ENCODE measurements at regions not wholly inside any gene's neighbourhood (a gene's known extent, or its start where the extent isn't known, plus 50 kb on each side); places are given as distances from the start of the nearest gene placed in this dataset.

DNA sequence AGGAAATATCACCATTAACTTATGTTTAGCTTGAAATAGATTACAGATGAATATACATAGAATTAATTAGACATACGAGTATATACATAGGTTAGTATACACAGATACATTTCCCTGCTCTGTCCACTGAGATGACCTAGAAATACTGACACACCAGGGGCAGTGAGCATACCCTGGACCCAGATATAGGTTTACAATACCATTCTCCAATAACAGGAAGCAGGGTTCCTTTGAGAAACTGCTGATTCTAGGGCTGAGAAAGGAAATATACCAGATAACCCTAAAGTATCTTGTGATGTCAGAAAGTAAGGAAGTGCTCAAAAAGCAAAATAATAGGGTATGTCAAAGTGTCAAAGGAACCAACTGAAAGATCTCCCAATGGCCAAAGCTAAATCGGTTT is 322.5 kb downstream of the HAO1 start (continued):
- TF ChIP-seq BORCS8-MEF2B (CRISPR knock-in tag; IDR thresholded peaks at IDR 0.05) (no peak), ZNF350 (CRISPR knock-in tag; IDR thresholded peaks at IDR 0.05; ENCODE audit: borderline replicate concordance, low read depth) (no peak), ZNF530 (CRISPR knock-in tag; IDR thresholded peaks at IDR 0.05; ENCODE audit: low read depth) (no peak)

DNA sequence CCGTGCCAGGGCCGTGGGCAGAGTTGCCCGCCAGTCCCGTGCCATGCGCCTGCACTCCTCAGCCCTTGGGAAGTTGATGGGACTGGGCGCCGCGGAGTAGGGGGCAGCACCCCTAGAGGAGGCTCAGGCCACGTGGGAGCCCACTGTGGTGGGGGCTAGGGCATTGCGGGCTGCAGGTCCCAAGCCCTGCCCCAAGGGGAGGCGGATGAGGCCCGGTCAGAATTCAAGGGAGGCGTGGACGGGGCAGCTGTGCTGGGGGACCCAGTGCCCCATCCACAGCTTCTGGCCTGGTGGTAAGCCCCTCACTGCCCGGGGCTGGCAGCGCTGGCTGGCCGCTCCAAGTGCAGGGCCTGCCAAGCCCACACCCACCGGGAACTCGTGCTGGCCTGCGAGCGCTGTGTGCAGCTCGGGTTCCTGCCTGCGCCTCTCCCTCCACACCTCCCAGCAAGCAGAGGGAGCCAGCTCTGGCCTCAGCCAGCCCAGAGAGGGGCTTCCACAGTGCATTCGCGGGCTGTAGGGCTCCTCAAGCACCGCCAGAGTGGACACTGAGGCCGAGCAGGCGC is 317.8 kb downstream of the HAO1 start:
- FAIRE-seq, result no peak
- Histone ChIP-seq H3K36me3 (replicated peaks in 1 of 2; ENCODE audit: control insufficient read depth in 1 of 2, insufficient read depth in 2 of 2, low read length in 2 of 2) (no peaks in the 10 kb centered on the region), H3K9ac (ENCODE audit: insufficient read depth, low read depth, low read length) (no peak overlapping the region), H3K79me2 (ENCODE audit: insufficient read depth, low read length) (no peaks in the 10 kb centered on the region), H3K4me1 (ENCODE audit: insufficient read depth, low read length) (no peaks in the 10 kb centered on the region), H3K27me3 (ENCODE audit: control insufficient read depth in 1 of 2, insufficient read depth in 2 of 2, low read length in 2 of 2) (no peaks in the 10 kb centered on the region), H3K27ac (ENCODE audit: extremely low read length, insufficient read depth, low read length) (no peak overlapping the region), H3K4me3 (replicated peaks in 1 of 3; ENCODE audit: insufficient read depth in 1 of 3, low read depth in 2 of 3, low read length in 3 of 3) (no peak overlapping the region), H3K4me2 (ENCODE audit: low read depth, low read length) (no peak overlapping the region), H2AFZ (ENCODE audit: low read length) (no peak overlapping the region), H3K9me3 (ENCODE audit: low read length) (no peaks in the 10 kb centered on the region), H4K20me1 (ENCODE audit: insufficient read depth, low read length) (no peaks in the 10 kb centered on the region)
- no TSS peak for BruUV-seq (replicated peaks)
- ATAC-seq, result peak; percentile 31; the same call in 2 of the 3 replicates
- intact Hi-C loops (cut with micrococcal nuclease; ENCODE audit: unreplicated experiment), result no loop called here
- ChIA-PET CTCF (ENCODE audit: low intra/inter-chr PET ratio, low total read pairs) (no interaction called here), POLR2A (no interaction called here)
- in situ Hi-C loops (cut with HindIII; ENCODE audit: extremely low pct_ligation_motif_present, low pct_unique_long_range_greater_than_20kb), result no loop called here
- 59% methylated on average over 22 of the region's 28 CpGs for WGBS (ENCODE audit: low lambda C conversion rate)
- no peak for DNase-seq (ENCODE audit: low spot score)
- TF ChIP-seq, protein P1, sequence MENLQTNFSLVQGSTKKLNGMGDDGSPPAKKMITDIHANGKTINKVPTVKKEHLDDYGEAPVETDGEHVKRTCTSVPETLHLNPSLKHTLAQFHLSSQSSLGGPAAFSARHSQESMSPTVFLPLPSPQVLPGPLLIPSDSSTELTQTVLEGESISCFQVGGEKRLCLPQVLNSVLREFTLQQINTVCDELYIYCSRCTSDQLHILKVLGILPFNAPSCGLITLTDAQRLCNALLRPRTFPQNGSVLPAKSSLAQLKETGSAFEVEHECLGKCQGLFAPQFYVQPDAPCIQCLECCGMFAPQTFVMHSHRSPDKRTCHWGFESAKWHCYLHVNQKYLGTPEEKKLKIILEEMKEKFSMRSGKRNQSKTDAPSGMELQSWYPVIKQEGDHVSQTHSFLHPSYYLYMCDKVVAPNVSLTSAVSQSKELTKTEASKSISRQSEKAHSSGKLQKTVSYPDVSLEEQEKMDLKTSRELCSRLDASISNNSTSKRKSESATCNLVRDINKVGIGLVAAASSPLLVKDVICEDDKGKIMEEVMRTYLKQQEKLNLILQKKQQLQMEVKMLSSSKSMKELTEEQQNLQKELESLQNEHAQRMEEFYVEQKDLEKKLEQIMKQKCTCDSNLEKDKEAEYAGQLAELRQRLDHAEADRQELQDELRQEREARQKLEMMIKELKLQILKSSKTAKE (CRISPR knock-in tag; IDR thresholded peaks at IDR 0.05; ENCODE audit: borderline replicate concordance), result no peak
- TF ChIP-seq, protein P2, sequence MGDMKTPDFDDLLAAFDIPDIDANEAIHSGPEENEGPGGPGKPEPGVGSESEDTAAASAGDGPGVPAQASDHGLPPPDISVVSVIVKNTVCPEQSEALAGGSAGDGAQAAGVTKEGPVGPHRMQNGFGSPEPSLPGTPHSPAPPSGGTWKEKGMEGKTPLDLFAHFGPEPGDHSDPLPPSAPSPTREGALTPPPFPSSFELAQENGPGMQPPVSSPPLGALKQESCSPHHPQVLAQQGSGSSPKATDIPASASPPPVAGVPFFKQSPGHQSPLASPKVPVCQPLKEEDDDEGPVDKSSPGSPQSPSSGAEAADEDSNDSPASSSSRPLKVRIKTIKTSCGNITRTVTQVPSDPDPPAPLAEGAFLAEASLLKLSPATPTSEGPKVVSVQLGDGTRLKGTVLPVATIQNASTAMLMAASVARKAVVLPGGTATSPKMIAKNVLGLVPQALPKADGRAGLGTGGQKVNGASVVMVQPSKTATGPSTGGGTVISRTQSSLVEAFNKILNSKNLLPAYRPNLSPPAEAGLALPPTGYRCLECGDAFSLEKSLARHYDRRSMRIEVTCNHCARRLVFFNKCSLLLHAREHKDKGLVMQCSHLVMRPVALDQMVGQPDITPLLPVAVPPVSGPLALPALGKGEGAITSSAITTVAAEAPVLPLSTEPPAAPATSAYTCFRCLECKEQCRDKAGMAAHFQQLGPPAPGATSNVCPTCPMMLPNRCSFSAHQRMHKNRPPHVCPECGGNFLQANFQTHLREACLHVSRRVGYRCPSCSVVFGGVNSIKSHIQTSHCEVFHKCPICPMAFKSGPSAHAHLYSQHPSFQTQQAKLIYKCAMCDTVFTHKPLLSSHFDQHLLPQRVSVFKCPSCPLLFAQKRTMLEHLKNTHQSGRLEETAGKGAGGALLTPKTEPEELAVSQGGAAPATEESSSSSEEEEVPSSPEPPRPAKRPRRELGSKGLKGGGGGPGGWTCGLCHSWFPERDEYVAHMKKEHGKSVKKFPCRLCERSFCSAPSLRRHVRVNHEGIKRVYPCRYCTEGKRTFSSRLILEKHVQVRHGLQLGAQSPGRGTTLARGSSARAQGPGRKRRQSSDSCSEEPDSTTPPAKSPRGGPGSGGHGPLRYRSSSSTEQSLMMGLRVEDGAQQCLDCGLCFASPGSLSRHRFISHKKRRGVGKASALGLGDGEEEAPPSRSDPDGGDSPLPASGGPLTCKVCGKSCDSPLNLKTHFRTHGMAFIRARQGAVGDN (CRISPR knock-in tag; IDR thresholded peaks at IDR 0.05), result 0 out of 2 replicates have a peak, but pooled peaks have one; percentile 11
- TF ChIP-seq ZBTB34 (CRISPR knock-in tag; IDR thresholded peaks at IDR 0.05) (no peak), NFYC (CRISPR knock-in tag; IDR thresholded peaks at IDR 0.05) (no peak), ZC3H13 (CRISPR knock-in tag; IDR thresholded peaks at IDR 0.05) (0 out of 2 replicates have a peak, but pooled peaks have one; percentile 26), ZEB1 (IDR thresholded peaks at IDR 0.05; ENCODE audit: insufficient replicate concordance, low read depth) (no peak), ZNF768 (CRISPR knock-in tag; IDR thresholded peaks at IDR 0.05) (peak; percentile 10; the same call in 1 of the 2 replicates), CHCHD3 (CRISPR knock-in tag; IDR thresholded peaks at IDR 0.05) (no peak), TAF15 (IDR thresholded peaks at IDR 0.05; ENCODE audit: low read depth, low read length, poor library complexity, severe bottlenecking) (peak; percentile 40), FUBP1 (CRISPR knock-in tag; IDR thresholded peaks at IDR 0.05; ENCODE audit: borderline replicate concordance) (no peak)
